ENCODE measurements at regions not wholly inside any gene's neighbourhood (a gene's known extent, or its start where the extent isn't known, plus 50 kb on each side); places are given as distances from the start of the nearest gene placed in this dataset.

DNA sequence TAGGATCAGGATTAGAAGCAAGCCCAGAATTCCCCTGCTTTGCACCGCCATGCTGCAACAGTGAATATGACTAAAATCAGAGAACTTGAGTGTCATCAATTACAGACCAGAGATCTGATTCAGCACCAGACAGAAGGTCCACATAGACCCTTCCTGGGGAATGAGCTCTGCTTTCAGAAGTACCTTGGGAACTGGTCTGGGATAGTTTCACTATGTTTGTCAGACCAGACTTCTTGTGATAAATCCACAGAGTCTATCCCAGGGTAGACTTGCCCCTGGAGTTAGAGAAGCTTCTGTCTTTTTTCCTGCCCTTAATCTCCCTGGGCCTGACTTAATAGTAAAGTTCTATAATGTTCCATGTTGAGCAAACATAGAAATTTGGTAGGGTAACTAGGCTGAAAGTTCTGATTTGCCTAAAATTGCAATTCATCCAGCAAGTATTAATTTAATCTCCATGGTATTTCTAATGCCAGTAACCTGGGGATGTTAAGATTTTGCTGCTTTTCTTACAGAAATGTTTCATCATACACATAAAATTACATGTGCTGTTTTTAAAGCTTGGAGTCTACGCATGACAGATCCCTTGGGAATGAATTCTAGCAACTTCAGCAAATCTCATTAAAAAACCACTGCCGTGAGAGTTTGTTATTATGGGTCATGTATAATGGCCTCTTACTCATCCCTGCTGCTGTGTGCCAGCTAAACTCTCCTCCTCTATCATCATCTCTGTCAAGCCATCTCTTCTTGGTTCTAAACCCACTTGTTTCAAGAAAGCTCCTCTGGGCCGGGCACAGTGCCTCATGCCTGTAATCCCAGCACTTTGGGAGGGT is 61.3 kb upstream of the METAP2 start:
- no peak for DNase-seq

DNA sequence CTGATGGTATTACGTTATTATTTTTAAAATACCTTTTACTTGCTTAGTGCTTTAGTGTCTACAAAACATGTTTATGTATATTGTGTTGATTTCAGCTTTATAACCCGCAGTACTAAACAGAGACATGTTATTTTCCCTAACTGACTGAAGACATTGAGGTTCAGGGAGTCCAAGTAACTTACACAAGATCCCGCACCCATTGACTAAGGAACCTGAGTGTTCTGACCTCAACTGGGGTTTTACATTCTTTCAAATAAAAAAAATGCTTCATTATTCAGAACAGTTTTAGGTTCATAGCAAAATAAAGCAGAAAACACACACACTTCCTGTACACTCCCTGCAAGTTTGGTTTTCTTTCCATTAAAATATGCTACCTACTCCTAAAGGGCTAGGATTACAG is 60.4 kb upstream of the METAP2 start:
- DNase-seq = no peak

GRCh38 chr12:95415451-95415850 is 58.5 kb upstream of the METAP2 start:
- DNase-seq = no peak

GRCh38 chr12:95416111-95416636 is 57.8 kb upstream of the METAP2 start:
- no peak for DNase-seq

DNA sequence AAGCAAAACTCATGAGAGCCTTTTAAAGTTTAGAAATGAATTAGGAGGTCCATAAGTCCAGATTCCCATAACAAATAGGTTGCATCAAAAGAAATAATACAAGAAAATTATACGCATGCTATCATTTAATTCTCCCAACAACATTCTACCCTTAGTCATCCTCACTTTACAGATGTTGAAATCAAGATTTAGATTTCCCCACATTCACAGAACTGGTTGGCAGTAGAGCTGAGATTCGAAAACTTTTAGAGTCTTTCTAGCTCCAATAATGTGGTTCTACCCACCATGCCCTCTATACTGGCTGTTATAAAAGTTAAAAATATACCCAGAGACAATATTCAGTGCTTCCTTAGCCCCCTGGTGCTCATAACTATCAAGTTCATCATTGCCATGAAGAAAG is 56.6 kb upstream of the METAP2 start:
- no peak for DNase-seq

GRCh38 chr12:95418142-95418541 is 55.8 kb upstream of the METAP2 start:
- no peak for DNase-seq

All from NCI-H1105 treated with DMSO at 0.1 percent for 48 hours (cell line).